ENCODE measurements at regions not wholly inside any gene's neighbourhood (a gene's known extent, or its start where the extent isn't known, plus 50 kb on each side); places are given as distances from the start of the nearest gene placed in this dataset.
"Not testable (repeated sequence)": the region's sequence is repeated elsewhere in the genome, so short reads cannot be mapped to it uniquely, and the experiment has no call there.

GRCh38 chr14:105993814-105994213 lies 467.4 kb downstream of the TMEM121 start:
- no peak for DNase-seq

- DNase-seq, result not testable (repeated sequence)
Measured at GRCh38 chr14:105995011-105995710, 468.8 kb downstream of the TMEM121 start.

GRCh38 chr14:105998597-105998996 lies 472.2 kb downstream of the TMEM121 start:
- not testable (repeated sequence) for DNase-seq

DNA sequence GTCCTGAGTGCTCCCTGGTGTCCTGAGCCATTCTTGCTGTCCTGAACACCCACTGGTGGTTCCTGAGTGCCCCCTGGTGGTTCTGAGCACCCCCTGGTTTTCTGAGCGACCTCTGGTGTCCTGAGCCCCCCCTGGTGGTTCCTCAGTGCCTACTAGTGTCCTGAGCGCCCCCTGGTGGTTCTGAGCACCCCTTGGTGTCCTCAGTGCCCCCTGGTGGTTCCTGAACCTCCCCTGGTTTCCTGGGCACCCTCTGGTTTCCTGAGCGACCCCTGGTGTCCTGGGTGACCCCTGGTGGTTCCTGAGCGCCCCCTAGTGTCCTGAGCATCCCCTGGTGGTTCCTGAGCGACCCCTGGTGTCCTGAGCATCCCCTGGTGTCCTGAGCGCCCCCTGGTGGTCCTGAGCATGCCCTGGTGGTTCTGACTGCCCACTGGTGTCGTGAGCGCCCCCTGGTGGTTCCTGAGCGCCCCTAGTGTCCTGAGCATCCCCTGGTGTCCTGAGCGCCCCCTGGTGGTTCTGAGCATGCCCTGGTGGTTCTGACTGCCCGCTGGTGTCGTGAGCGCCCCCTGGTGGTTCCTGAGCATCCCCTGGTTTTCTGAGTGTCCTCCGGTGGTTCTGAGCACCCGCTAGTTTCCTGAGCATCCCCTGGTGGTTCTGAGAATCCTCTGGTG lies 473.1 kb downstream of the TMEM121 start:
- DNase-seq, result peak; percentile 14

- DNase-seq, result not testable (repeated sequence)
Measured at GRCh38 chr14:106000029-106000511, 473.7 kb downstream of the TMEM121 start.

DNA sequence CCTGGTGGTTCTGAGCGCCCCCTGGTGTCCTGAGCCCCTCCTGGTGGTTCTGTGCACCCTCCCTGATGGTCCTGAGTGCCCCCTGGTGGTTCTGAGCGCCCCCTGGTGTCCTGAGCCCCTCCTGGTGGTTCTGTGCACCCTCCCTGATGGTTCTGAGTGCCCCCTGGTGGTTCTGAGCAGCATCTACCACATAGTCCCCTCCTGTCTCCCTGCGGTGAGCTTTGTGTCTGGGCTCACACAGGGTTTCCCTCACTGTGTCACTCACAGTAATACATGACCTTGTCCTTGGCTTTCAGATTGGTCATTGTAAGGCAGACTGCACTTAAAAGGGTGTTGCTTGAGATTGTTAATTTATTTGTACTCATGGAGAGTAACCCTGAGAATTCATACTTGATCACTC lies 474.9 kb downstream of the TMEM121 start:
- DNase-seq, result not testable (repeated sequence)

- no peak for DNase-seq
Measured at GRCh38 chr14:106003351-106003750, 477.0 kb downstream of the TMEM121 start.

GRCh38 chr14:106004937-106005795 lies 478.8 kb downstream of the TMEM121 start:
- DNase-seq, result not testable (repeated sequence)

- not testable (repeated sequence) for DNase-seq
Measured at GRCh38 chr14:106006043-106006442, 479.7 kb downstream of the TMEM121 start.

DNA sequence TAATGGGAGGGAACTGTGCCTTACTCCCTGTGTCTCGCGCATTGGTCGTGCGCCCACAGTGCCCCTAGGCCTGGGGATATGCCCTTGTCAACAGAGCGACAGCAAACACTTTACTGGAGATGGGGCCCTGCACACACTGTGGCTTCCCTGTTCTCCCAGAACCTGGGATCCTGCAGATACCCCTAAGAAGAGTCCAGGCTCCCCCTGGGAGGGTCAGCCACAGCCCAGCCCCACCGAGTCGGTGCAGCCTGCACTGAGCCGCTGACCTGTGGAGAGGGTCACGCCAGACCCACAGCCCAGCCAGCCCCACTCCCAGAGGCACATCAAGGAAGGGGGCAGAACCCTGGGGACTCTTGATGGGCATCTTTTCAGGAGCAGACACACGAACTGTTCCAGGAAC lies 480.3 kb downstream of the TMEM121 start:
- DNase-seq, result not testable (repeated sequence)

GRCh38 chr14:106010783-106011182 lies 484.4 kb downstream of the TMEM121 start:
- DNase-seq, result no peak

- not testable (repeated sequence) for DNase-seq
Measured at GRCh38 chr14:106011631-106012360, 485.4 kb downstream of the TMEM121 start.

GRCh38 chr14:106012361-106012725 lies 486.0 kb downstream of the TMEM121 start:
- DNase-seq, result not testable (repeated sequence)

DNA sequence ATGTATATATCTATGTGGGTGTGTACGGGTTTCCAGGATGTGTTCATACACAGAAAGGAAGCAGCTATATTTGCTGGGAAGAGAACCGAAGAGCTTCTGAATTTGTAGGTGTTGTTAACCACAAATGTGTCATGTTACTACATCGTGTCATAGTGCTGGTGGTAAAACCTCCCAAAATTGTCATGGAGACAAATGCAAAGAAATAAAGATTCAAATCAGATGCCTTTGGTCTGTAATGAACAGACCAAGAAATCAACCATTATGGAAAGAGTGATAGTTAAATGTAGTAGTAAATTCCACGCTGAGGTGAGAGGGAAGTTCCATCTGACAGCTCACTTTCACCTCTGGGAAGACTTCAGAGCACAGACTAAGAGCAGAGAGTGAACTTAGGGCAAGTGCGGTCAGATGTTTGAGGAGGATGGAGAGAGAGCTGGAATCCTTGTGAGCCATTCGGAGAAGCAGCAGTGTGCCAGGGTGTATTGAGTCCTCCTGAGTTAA lies 487.5 kb downstream of the TMEM121 start:
- DNase-seq, result no peak

GRCh38 chr14:106017952-106018351 lies 491.6 kb downstream of the TMEM121 start:
- DNase-seq, result not testable (repeated sequence)

GRCh38 chr14:106021832-106022231 lies 495.4 kb downstream of the TMEM121 start:
- DNase-seq, result no peak

- not testable (repeated sequence) for DNase-seq
Measured at GRCh38 chr14:106022648-106023047, 496.3 kb downstream of the TMEM121 start.

DNA sequence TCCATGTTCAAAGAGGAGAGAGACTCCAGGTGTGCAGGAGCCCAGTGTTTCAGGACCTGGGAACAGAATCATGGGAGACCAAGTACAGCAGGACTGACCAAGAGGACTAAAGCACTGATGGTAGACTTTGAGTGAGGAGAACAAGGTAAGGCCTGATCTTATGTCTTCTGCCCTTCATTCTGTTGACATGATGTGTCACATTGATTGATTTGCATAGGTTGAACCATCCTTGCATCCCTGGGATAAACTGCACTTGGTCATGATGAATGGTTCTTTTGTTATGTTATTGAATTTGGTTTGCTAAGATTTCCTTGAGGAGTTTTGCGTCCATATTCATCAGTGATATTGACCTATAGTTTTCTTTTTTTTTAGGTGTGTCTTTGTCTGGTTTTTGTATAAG lies 497.0 kb downstream of the TMEM121 start:
- no peak for DNase-seq

DNA sequence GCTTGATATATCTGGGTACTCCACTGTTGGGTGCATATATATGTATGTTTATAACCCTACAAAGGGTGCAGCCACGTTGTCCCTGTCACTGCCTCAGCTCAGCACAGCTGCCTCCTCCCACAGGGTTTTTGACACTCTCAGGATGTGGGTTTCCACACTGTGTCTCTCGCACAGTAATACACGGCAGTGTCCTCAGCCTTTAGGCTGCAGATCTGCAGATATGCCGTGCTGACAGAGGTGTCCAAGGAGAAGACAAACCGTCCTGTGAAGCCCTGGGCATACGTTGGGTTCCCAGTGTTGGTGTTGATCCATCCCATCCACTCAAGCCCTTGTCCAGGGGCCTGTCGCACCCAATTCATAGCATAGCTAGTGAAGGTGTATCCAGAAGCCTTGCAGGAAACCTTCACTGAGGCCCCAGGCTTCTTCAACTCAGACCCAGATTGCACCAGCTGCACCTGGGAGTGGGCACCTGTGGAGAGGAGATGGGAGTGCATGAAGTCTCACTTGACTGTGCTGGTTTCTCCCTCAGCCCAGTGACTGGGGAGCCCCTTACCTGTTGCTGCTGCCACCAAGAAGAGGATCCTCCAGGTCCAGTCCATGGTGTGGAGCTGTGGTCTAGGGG lies 498.7 kb downstream of the TMEM121 start:
- no peak for DNase-seq

DNA sequence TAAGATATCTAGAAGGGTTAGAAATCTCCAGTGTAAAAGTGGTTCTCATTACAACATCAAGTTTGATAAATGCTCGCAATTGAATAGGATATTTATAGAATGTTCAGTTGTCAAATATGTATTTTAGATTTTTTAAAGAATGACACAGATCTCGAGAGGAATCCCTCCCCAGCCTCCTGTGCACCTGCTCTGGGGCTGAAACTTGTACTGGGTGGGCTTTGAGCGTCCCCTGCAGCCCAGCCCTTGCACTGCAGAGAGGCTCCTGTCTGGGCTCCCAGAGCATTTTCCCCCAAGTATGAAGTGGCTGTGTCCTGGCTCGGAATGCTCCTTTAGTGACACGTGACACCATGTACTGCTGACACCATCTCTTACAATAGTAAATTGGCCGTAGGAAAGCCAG lies 499.6 kb downstream of the TMEM121 start:
- DNase-seq, result no peak

- not testable (repeated sequence) for DNase-seq
Measured at GRCh38 chr14:106027759-106028158, 501.4 kb downstream of the TMEM121 start.

GRCh38 chr14:106029959-106030358 lies 503.6 kb downstream of the TMEM121 start:
- no peak for DNase-seq

Data from GOT3 (cell line).